GM12873 (cell line): ENCODE measurements at regions not wholly inside any gene's neighbourhood (a gene's known extent, or its start where the extent isn't known, plus 50 kb on each side); places are given as distances from the start of the nearest gene placed in this dataset.

ENCODE experiments used
- TF ChIP-seq, protein P1 (sequence below): IDR thresholded peaks from 2 replicates; pipeline ENCODE4 v1.5.1; 2012; ENCODE audit warnings: low read depth, mild to moderate bottlenecking, moderate library complexity, low read length, control low read depth; ENCODE audit not compliant: insufficient read depth; ENCODE audit errors: missing control alignments

DNA sequence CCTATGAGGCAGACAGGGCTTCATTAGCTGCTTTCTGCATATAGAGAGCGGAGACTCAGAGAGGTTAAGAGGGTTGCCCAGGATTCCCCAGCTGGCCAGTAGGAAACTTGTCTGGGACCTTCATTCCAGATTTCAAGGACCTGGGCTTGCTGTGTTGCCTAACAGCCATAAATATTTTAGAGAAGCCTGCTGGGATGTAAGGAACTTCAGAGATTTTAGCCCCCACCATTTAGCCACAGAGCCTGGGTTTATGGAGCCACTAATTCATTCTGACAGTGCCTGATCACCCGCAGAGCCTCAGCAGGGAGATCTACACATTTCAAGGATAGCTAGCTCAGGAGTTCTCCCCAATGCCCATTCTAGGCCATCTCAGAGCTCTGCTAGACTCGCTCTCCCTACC lies 56.6 kb upstream of the TRUB1 start:
- TF ChIP-seq, protein P1, sequence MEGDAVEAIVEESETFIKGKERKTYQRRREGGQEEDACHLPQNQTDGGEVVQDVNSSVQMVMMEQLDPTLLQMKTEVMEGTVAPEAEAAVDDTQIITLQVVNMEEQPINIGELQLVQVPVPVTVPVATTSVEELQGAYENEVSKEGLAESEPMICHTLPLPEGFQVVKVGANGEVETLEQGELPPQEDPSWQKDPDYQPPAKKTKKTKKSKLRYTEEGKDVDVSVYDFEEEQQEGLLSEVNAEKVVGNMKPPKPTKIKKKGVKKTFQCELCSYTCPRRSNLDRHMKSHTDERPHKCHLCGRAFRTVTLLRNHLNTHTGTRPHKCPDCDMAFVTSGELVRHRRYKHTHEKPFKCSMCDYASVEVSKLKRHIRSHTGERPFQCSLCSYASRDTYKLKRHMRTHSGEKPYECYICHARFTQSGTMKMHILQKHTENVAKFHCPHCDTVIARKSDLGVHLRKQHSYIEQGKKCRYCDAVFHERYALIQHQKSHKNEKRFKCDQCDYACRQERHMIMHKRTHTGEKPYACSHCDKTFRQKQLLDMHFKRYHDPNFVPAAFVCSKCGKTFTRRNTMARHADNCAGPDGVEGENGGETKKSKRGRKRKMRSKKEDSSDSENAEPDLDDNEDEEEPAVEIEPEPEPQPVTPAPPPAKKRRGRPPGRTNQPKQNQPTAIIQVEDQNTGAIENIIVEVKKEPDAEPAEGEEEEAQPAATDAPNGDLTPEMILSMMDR, result no peak

DNA sequence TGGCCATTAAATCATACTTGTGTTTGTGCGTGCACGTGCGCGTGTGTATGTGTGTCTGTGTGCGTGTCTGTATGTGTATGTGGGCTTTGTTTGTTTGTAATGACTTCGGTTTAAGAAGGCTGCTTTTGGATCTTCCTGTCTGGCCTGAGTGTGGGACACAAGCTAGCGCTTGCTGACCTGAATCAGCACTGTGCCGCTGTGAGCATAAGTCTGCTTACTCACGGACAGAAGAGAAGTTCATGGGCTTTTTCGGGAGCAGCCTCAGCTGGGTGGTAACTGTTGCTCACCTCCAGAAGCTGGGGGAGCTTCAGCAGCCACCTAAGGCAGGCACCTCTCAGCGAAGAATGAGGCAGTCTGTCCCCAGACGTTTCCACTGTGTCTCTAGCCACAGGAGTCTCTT lies 56.1 kb upstream of the TRUB1 start:
- TF ChIP-seq, protein P1, result no peak

DNA sequence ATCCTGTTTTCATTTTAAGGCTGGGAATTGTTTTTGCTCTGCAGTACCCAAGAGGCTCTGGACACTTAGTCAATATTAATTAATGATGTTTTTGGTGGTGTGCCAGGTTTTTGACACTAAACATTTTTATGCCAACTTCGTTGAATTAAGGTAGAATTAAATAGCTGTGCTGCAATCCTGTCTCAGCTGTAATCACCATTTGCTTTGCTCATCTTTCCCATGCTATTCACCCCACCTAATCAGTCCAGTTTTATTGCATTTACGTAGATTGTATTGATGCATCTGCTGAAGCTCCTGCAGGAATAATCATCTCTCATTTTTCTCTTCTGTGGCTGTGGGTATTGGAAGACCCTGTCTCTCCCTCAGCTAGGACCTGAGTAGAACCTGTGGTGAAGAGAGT lies 52.6 kb upstream of the TRUB1 start:
- TF ChIP-seq, protein P1, result no peak
